Peyer's patch (tissue), 4 donors: ENCODE measurements at regions not wholly inside any gene's neighbourhood (a gene's known extent, or its start where the extent isn't known, plus 50 kb on each side); places are given as distances from the start of the nearest gene placed in this dataset.

Experiments used
- DNase-seq, 3 donors: peaks; one replicate each; pipeline ENCODE4 v3.0.0-alpha.2; 2017 to 2019
- H3K27ac ChIP-seq, 4 donors: fragments of 200-600 bp; sonication (generic); one replicate each; pipeline ENCODE4 v1.5.1; 2016 to 2019
- H3K27me3 ChIP-seq, 2 donors: fragments of 200-600 bp; sonication (generic); one replicate each; pipeline ENCODE4 v1.5.1; 2019
- H3K36me3 ChIP-seq, 3 donors: fragments of 200-600 bp; sonication (generic); one replicate each; pipeline ENCODE4 v1.5.1; 2016 to 2019
- H3K4me1 ChIP-seq, 4 donors: fragments of 200-600 bp; sonication (generic); one replicate each; pipeline ENCODE4 v1.5.1; 2016 to 2019
- H3K4me3 ChIP-seq, 4 donors: fragments of 200-600 bp; sonication (generic); 1 replicate in 3 of 4; 2 replicates in 1 of 4; pipeline ENCODE4 v1.5.1; 2016 to 2019; ENCODE audit warnings: mild to moderate bottlenecking in 1 of 4
- H3K9me3 ChIP-seq, 4 donors: fragments of 200-600 bp; sonication (generic); one replicate each; pipeline ENCODE4 v1.5.1; 2016 to 2019; ENCODE audit warnings: mild to moderate bottlenecking in 1 of 4
- CTCF ChIP-seq, 6 experiments: fragments of 450-650 bp in 4 of 6; fragments of 200-600 bp in 2 of 6; sonication (generic) in 1 of 6; IDR thresholded peaks; one replicate each; pipeline ENCODE4 v1.5.1; 2017 to 2019; ENCODE audit warnings: antibody characterized with exemption in 6 of 6, mild to moderate bottlenecking in 3 of 6, moderate library complexity in 1 of 6
- POLR2A ChIP-seq, 2 donors: fragments of 450-650 bp; IDR thresholded peaks; one replicate each; pipeline ENCODE4 v1.5.1; 2017; ENCODE audit warnings: antibody characterized with exemption in 2 of 2, mild to moderate bottlenecking in 2 of 2, moderate library complexity in 2 of 2

GRCh38 chr15:81569286-81570080, 195.5 kb upstream of the TMC3 start:
- Histone ChIP-seq H3K9me3 (no peaks in the 10 kb centered on the region), H3K27me3 (no peaks in the 10 kb centered on the region), H3K27ac (no peak overlapping the region), H3K4me1 (no peaks in the 10 kb centered on the region), H3K4me3 (no peak overlapping the region), H3K36me3 (no peaks in the 10 kb centered on the region)
- TF ChIP-seq POLR2A (IDR thresholded peaks at IDR 0.05) (no peak), CTCF (IDR thresholded peaks at IDR 0.05) (no peak)
- no peak for DNase-seq

- H3K9me3 ChIP-seq: no peaks in the 10 kb centered on the region
- DNase-seq: no peak
- H3K27ac ChIP-seq: no peak overlapping the region
- H3K4me1 ChIP-seq: no peaks in the 10 kb centered on the region
- no peaks in the 10 kb centered on the region for H3K36me3 ChIP-seq
- H3K27me3 ChIP-seq: no peaks in the 10 kb centered on the region
- no peak overlapping the region for H3K4me3 ChIP-seq
- TF ChIP-seq CTCF (IDR thresholded peaks at IDR 0.05) (no peak), POLR2A (IDR thresholded peaks at IDR 0.05) (no peak)
Measured at GRCh38 chr15:81567924-81568323, 193.9 kb upstream of the TMC3 start.

- TF ChIP-seq POLR2A (IDR thresholded peaks at IDR 0.05) (no peak), CTCF (IDR thresholded peaks at IDR 0.05) (no peak)
- H3K4me1 ChIP-seq: no peaks in the 10 kb centered on the region
- H3K27me3 ChIP-seq: no peaks in the 10 kb centered on the region
- no peaks in the 10 kb centered on the region for H3K9me3 ChIP-seq
- H3K4me3 ChIP-seq: no peak overlapping the region
- H3K36me3 ChIP-seq: no peaks in the 10 kb centered on the region
- no peak for DNase-seq
- no peak overlapping the region for H3K27ac ChIP-seq
Measured at GRCh38 chr15:81562986-81563385, 189.0 kb upstream of the TMC3 start.

GRCh38 chr15:81560405-81560804, 186.4 kb upstream of the TMC3 start:
- no peak for TF ChIP-seq POLR2A (IDR thresholded peaks at IDR 0.05)
- TF ChIP-seq CTCF (IDR thresholded peaks at IDR 0.05): no peak
- Histone ChIP-seq H3K27ac (no peak overlapping the region), H3K27me3 (no peaks in the 10 kb centered on the region), H3K9me3 (no peaks in the 10 kb centered on the region), H3K36me3 (no peaks in the 10 kb centered on the region), H3K4me3 (no peak overlapping the region), H3K4me1 (no peaks in the 10 kb centered on the region)
- DNase-seq: no peak

GRCh38 chr15:81558056-81558455, 184.0 kb upstream of the TMC3 start:
- Histone ChIP-seq H3K4me1 (no peaks in the 10 kb centered on the region), H3K27me3 (no peaks in the 10 kb centered on the region), H3K9me3 (no peaks in the 10 kb centered on the region), H3K36me3 (no peaks in the 10 kb centered on the region), H3K27ac (no peak overlapping the region), H3K4me3 (no peak overlapping the region)
- TF ChIP-seq POLR2A (IDR thresholded peaks at IDR 0.05) (no peak), CTCF (IDR thresholded peaks at IDR 0.05) (no peak)
- no peak for DNase-seq
